ENCODE measurements at regions not wholly inside any gene's neighbourhood (a gene's known extent, or its start where the extent isn't known, plus 50 kb on each side); places are given as distances from the start of the nearest gene placed in this dataset.
"Not testable (repeated sequence)": the region's sequence is repeated elsewhere in the genome, so short reads cannot be mapped to it uniquely, and the experiment has no call there.

DNA sequence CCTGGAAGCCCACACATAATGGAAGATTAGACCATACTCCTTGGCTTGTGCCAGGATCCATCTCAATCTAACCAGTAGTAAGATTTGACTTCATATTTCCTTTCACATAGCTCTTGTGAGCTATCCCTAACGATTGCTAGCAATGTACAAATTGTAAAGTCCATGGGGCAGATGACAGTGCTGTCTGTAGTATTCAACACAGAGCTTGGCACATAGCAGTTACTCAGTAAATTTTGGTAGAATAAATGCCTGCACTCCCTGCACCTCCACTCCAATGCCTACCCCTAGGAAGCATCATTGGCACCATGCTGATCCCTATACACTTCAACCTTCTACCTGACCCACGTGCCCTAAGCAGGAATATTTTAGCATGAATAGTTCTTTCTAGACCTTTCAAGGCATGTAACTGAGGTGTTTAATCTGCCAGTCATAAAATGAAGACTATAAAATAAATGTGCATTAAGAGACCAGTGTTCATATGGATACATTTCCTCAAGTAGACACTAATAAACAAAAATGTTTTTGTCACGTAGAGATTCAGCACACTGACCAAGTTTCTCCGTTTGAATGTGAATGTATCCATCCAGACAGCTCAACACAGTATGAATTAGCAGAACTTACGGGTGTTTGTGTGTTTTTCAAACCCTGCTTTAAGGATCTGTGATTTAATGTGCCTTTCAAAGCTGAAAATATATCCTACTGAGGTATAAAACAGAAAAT lies 98.8 kb downstream of the BMP4 start:
- DNase-seq (ENCODE audit: low spot score) = no peak

DNA sequence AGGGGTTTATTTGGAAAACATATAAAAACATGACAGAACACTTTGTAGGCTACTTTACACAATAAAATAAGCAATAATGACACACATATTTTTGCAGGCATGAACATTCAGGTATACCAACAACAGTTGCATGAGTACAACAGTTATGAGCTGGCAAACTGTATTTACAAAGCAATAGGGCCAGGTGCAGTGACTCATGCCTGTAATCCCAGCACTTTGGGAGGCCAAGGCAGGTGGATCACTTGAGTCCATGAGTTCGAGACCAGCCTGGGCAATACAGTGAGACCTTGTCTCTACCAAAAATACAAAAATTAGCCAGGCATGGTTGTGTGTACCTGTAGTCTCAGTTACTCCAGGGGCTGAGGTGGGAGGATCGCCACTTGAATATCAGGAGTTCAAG lies 101.1 kb downstream of the BMP4 start:
- DNase-seq (ENCODE audit: low spot score) = no peak

DNA sequence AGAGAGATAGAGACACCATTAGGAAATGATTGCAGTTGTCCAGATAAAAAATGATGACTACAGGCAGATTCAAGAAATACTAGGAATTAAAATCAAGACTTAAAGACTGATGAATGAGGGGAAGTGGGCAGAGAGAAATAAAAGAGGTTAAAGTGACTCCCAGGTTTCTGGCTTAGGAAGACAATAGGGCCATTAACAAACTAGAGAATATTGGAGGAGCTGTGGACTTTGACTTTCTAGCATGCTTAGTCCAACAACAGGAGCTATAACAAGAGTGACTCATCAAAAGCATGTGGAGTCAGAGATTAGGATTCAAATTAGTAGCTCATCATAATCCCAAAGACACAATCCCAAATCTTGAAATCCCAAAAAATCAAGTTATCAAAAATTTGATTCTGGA lies 101.5 kb downstream of the BMP4 start:
- no peak for DNase-seq (ENCODE audit: low spot score)

DNA sequence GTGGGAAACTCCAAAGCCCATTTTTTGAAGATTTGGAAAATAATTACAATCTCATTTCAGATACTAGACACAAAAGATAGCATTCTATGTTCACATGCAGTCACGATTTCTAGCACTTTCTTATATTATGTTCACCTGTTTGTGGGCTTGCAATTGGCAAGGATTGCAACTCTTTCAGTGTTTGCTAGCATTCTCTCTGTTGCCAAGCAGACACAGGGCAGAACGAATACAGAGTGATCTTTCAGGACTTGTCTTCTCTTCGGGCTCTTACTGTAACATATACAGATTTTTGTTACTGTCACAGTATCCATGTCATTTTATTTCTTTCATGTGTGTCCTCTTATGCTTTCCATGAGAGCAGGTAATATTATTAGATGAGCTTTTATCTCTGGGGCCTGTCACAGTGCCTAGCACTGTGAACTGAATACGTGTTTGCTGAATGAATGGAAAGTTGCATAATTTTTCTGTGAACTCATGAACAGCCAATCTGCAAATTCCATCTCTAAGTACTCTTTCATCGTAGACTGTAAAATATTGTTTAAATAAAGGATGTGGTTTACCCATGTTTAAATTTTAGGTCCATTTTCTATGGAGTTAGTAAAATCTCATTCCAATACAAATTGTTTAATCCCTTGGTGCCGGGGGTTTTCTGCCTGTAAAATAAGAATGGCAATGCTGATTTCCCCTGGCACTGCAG lies 105.1 kb downstream of the BMP4 start:
- DNase-seq (ENCODE audit: low spot score) = no peak

DNA sequence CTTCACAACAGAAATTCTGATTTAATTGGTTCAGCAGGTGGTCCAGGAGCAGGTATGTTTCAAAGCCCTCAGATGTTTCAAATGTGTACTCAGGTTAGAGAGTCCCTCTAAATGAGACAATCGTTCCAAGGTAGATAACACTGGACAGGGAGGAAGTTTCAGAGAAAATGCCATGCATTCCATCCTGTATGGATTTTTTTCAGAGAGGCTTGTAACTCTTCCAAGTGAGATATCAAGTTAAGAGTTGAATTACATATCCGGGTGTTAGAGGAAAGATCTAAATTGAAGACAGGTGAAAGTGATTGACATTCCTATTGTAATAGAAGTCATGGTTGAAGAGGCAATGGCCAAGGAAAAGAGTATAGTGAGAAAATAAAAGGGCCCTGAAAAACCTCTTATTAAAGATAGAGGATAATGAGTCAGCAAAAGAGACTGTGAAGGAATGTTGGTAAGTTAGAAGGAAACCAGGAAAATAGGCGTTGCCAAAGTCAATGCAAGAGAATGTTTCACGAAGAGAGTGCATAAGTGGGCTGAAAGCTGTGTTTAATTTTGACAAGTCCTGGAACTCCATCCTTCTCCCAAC lies 105.8 kb downstream of the BMP4 start:
- DNase-seq (ENCODE audit: low spot score) = no peak

DNA sequence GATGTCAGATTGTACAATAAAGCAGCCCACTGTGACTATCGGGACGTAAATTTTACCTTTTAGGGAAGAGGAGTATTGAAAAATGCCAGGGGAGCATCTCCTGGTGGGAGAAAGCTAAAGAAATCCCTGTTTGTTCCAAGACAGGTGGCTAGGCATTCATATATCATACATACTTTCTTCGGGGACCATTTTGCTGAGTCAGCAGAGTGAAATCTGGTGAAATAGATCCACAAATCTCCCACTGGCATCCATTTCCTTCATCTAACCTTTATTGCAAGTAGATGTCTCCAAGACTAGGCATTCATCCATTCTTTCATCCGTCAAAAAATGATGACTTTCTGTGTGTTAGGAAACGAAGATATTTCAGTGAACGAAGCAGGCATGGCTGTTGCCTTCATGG lies 107.1 kb downstream of the BMP4 start:
- DNase-seq (ENCODE audit: low spot score) = no peak

DNA sequence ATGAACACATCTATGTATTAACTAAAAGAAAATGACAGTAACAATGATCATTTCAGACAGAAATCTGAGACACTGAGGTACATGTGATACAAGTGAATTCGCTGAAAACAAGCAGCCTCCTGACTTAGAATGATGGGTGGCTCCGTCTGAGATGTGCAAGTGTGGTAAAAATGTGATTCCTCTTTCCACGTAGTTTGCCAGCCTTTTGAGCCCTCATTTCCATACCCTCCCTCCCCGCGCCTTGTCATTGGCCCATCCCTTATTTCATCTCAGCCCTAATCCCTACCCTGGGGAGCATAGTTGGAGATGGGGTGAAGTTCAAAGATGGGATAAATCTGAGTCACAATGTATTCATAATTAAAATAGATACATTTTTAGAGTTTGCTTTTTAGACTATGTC lies 107.8 kb downstream of the BMP4 start:
- no peak for DNase-seq (ENCODE audit: low spot score)

DNA sequence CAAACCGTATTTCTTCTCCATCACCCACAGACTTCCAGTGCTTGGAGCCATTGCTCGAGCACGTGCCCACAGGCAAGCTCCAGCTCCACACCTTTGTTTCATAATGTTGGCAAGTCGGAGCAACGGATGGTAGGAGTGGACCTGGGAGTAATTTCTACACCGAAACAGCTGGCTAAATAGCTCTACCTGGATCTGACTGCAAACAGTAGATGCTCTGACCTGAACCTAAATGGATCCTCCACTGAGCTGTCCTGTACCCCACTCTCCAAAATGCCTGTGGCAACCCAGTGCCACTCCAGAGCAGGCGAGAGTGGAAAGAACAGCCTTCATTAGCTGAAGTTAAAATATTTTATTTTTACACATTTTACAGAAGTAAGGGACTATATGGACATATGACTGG lies 108.7 kb downstream of the BMP4 start:
- no peak for DNase-seq (ENCODE audit: low spot score)

DNA sequence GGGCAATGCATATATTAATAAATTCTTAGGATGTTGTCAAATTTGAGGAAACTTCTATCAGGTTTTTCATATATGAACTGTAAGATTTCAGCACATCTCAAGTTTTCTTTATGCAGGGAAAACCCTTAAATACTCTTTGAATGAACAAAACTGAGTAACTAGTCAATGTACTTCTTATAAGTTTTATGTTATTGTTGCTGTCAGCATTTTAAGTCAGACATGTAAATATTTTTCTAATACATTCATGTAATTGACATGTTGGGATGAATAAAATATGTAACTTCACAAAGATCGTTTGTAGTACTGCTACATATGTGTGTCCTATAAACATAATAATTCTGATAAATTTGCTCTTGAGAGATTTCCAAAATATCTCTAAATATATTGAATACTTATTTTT lies 109.6 kb downstream of the BMP4 start:
- DNase-seq (ENCODE audit: low spot score) = no peak

DNA sequence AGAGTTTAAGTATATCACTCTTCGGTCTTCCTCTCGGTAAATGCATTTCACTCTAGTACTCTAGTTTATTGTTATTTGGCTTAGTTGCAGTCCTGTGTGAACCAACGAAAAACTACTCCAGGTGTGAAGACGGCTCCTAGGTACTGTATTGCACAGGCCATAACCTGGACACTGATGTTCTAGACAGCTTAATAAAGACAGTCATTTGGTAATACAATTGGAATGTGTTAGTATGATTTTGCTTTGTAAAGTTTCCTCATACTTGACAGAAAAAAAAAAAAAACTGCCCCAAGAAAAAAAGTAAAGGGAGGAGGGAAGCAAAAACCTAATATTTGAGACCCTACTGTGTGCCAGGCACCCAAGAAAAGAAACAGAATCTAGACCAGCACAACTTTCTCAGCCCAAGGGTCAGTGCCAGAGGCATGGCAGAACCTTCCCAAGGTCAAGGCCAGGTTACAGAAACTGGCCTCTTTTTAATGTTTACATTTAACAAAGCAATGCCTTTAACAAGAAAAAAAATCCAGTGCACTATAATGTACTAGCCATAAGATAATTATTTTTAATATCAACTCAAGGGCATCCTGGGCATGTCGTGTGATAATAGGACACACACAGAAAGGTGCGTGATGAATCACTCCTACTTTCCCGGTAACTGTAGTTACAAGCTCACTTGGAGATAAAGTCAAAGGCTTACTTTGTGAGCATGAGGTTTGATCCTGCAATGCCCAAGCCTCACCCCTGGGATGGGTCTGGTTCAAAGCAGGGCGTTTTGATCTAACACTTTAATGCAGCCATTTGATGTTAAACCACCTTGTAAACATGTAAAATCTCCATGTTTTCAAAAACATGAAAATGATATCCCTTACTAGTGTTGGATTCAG lies 110.6 kb downstream of the BMP4 start:
- DNase-seq (ENCODE audit: low spot score) = no peak

DNA sequence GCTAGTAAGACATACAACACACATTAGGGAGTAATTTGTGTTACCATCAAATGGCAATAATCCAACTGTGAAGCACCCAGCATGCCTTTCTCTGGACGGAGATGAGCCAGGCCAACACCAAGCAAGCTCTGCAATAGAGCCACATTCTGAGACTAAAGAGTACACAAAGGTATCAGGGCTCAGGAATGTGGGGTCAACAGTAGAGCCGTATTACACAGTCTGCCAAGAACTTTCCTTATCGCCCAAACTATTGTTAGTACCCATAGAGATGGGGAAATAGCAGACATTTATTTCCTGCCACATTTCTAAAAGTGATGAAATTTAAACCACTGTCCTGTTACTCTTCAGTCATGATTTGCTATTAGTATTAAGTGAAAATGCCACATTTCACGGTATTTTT lies 113.7 kb downstream of the BMP4 start:
- no peak for DNase-seq (ENCODE audit: low spot score)

DNA sequence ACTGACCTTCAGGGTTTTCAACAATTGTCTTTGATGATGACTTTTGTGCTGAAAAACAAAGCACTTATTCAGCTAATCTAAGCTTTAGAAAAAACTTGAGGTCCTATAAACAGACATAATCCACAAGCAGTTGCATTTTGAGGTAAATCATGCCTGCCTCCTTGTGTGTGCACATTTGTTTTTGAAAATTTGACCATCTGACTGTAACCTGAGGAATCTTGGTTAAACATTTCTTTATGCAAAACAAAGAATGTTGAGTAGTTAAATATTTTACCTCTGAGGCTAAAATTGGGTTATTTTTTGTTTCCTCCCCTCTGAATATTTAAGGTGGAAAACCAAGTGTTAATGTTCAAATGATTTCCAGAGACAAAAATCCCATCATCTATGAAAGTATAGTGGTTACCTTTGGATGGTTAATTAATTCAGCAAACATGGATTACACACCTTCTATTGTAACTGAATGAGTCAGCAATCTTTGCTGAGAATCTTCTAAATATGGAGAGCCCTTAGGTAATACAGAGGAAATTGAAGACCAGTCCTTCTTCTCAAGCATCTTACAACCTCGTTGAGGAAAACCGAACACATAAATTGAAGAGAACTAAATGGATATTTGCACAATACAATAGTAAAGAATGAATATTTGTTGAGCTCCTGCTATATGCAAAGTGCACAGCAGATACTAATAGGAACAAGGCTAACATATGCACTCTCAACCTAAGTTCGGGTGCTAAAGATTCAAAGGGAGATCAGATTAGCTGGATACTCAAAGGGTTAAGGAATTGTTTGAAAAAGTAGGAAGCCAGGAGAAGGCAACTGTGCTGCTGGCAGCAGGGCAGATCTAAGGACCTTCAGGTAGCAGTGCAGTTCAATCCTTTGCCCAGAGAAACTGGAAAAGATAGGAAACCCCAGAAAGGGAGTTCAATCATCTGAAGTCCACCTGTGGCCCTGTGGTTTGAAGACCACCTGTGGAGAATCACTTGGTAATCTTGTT lies 115.2 kb downstream of the BMP4 start:
- DNase-seq (ENCODE audit: low spot score) = no peak

DNA sequence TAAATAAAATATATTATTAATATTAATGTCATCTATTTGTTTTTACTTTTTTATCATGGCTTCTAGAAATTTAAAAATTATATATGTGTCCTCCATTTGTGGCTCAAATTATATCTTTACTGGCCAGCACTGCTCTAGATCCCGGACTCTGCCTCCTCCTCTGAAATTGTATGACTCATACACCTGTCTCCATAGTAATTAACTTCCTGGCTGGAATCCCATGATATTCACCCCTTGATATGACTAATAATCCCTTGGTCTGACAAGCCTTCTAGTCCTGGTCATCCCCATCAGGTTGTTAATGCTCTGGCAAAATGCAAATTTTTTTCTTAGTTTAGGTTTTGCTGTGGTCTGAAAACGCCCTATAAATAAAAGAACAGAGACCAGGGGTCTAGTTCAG lies 116.2 kb downstream of the BMP4 start:
- no peak for DNase-seq (ENCODE audit: low spot score)

DNA sequence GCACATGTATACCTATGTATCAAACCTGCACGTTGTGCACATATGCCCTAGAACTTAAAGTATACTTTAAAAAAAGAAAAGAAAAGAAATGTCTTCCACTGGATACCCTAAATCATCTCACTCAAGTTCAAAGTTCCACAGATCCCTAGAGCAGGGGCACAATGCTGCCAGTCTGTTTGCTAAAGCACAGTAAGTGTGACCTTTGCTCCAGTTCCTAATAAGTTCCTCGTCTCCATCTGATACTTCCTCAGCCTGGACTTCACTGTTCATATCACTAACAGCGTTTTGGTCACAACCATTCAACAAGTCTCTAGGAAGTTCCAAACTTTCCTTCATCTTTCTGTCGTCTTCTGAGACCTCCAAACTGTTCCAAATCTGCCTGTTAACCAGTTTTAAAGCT lies 118.3 kb downstream of the BMP4 start:
- DNase-seq (ENCODE audit: low spot score) = no peak

DNA sequence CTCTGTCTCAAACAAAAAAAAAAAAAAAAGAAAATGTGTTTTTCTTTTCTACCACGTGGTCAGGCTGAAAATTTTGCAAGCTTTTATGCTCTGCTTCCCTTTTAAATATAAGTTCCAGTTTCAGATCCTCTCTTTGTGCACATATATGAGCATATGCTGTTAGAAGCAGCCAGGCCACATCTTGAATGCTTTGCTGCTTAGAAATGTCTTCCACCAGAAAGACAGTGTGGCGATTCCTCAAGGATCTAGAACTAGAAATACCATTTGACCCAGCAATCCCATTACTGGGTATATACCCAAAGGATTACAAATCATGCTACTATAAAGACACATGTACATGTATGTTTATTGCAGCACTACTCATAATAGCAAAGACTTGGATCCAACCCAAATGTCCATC lies 119.0 kb downstream of the BMP4 start:
- DNase-seq (ENCODE audit: low spot score) = not testable (repeated sequence)

DNA sequence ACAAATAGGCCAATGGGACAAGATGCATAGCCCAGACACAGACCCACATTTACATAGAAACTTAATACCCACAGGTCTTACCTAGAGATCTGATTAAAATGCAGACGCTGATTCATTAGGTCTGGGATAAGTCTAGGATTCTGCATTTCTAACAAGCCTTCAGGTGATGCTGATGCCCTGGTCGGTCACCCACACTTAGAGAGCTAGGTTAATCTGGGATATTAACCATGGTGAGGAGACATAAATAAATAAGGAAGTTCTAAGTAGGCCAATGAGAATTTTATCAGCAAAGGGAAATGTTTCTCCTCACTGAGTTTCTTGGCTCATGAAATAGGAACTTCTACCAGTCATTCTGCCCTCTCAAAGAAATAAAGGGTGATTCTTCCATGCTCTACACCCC lies 120.1 kb downstream of the BMP4 start:
- DNase-seq (ENCODE audit: low spot score) = no peak

DNA sequence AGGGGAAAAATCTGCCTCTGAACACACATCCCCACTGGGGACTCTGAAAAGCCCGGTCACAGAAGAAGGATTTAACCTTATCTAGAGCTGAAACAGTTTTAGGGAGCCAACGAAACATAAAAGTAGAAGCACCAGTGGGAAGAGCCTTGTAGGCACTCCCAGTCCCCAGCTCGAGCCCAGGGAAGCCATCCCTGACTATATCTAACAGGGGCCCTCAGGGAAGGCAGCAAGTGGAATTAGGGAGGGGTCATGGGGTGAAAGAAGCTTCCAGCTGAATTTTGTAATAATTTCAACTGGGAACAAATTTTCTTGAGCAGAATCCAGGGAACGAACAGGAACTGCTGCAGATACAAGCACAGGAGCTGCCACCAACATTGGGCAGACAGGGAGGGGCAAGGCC lies 127.8 kb downstream of the BMP4 start:
- DNase-seq (ENCODE audit: low spot score) = no peak

DNA sequence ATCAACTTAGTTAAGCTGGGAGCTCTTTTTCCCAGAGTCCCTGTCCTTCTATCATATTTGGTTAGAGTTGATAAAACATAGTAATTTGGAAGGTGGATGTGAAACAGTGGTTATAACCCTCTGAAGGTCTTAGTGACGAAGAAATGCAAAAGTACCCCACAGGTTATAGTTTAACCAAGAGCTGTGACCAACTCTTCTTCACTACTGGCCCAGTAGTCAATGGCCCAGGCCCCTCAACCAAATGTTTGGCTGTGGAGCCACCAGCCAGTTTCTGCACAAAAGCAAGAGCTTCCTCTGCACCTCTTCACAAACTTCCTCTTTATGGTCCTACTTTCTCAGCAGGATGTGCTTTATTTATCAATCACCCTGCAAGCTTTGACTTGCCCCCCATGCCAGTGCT lies 132.6 kb downstream of the BMP4 start:
- no peak for DNase-seq (ENCODE audit: low spot score)

DNA sequence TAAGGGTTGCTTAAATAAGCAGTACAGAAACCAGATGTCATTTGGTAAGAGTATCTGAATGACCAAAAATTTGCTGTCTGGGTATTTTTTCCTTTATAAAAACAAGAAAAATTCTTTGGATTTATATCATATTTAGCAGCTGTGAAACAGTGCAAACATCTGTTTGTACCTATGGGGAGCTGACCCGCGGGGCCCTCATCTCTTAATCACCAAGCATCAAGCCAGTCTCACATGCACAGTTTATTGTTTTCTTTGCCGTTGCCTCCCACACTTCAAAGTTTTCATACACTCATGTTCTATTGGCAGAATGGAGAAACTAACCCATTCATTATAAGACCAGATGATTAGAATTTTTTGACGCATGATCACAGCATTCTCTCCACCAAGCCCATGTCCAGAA lies 142.2 kb downstream of the BMP4 start:
- no peak for DNase-seq (ENCODE audit: low spot score)

DNA sequence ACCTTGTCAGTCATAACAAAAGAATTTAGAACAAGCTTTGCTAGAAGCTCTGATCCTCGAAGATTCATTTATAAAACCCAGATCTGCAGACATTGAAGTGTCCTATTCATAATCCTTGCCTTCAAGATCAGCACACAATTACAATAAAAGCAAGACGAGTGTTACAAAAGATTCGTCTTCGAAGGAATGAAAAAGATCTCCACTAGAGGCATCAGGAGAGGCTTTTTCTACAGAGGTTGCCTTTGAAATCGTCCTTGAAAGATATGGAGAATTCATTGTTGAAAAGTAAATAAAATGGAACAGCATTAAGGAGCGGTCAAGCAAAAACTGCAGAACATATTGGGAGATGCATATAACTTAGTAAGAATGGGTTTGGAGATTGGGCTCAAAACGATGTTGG lies 146.4 kb downstream of the BMP4 start:
- no peak for DNase-seq (ENCODE audit: low spot score)

DNA sequence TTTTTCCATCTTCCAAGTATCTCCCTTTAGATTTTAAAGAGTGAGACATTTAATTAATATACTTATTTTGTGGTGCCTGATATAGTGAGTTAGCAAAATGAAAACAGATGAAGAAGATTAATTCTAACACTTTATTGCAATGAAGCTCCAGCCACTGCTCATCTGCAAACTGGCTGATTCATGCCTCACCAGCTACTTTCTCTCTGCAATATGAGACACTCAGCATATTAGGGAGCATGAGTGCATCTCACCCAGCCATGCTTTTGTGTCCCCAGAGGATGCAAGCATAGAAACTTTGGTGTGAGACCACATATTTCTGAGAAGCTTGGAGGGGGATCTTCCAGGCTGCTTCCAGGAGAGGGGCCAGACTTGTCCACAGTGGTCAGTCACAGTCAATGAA lies 148.6 kb downstream of the BMP4 start:
- DNase-seq (ENCODE audit: low spot score) = no peak
